HepG2 (cell line): ENCODE measurements at regions not wholly inside any gene's neighbourhood (a gene's known extent, or its start where the extent isn't known, plus 50 kb on each side); places are given as distances from the start of the nearest gene placed in this dataset.

Experiments
- ATAC-seq: fragments of 200-7000 bp; cut with Tn5 transposase; 3 replicates; pipeline ENCODE4 v1.9.1; 2020; ENCODE audit warnings: mild to moderate bottlenecking, moderate library complexity
- BruUV-seq: library from RNA; stranded (reverse); fragments of 400-500 nt; replicated peaks from 2 replicates; lab custom pipeline; 2021; lab: Mats Ljungman, UMichigan
- CTCF ChIA-PET: fragments of 300-600 bp; formaldehyde crosslinking; extraction: SDS; loops from one replicate; lab custom pipeline; 2021; ENCODE audit warnings: low total read pairs, inconsistent platforms, low intra/inter-chr PET ratio; lab: Yijun Ruan, JAX
- POLR2A ChIA-PET: fragments of 350-600 bp; sonication (Branson Sonifier 250); formaldehyde crosslinking; loops from one replicate; lab custom pipeline; 2020; ENCODE audit warnings: antibody characterized with exemption, inconsistent platforms; lab: Yijun Ruan, JAX
- DNase-seq: peaks from one replicate; pipeline ENCODE4 v3.0.0-alpha.2; 2015; ENCODE audit warnings: low spot score
- FAIRE-seq: peaks from 3 replicates; lab custom pipeline; 2011; peaks lifted over from hg19 to GRCh38; lab: Jason Lieb, UNC
- H2AFZ ChIP-seq: one replicate; pipeline ENCODE4 v1.6.1; 2011; ENCODE audit warnings: low read length, inconsistent platforms
- H3K27ac ChIP-seq: fragments of 300-600 bp; 3 replicates; pipeline ENCODE4 v1.8.0; 2011; ENCODE audit warnings: mixed run types, mild to moderate bottlenecking, mixed read lengths, low read length, inconsistent platforms; ENCODE audit not compliant: insufficient read depth; ENCODE audit errors: extremely low read length
- H3K27me3 ChIP-seq, 2 experiments: fragments of 200-600 bp in 1 of 2; 2 replicates in 1 of 2; 3 replicates in 1 of 2; pipeline versions ENCODE4 v1.6.0 to v1.8.0; 2011; ENCODE audit warnings: low read length in 2 of 2, mild to moderate bottlenecking in 2 of 2, moderate library complexity in 2 of 2, inconsistent platforms in 1 of 2; ENCODE audit not compliant: insufficient read depth in 2 of 2, control insufficient read depth in 1 of 2
- H3K36me3 ChIP-seq, 2 experiments: fragments of 200-600 bp in 1 of 2; replicated peaks in 1 of 2; 2 replicates in 1 of 2; 3 replicates in 1 of 2; pipeline versions ENCODE4 v1.5.1 to v1.8.0; 2011; ENCODE audit warnings: low read length in 2 of 2, inconsistent platforms in 1 of 2; ENCODE audit not compliant: insufficient read depth in 2 of 2, control insufficient read depth in 1 of 2
- H3K4me1 ChIP-seq: 2 replicates; pipeline ENCODE4 v1.5.1; 2012; ENCODE audit warnings: low read length, inconsistent platforms; ENCODE audit not compliant: insufficient read depth
- H3K4me2 ChIP-seq: 2 replicates; pipeline ENCODE4 v1.6.0; 2011; ENCODE audit warnings: low read depth, low read length, inconsistent platforms
- H3K4me3 ChIP-seq, 3 experiments: fragments of 200-600 bp in 1 of 3; sonication (generic), shearing (Covaris generic) in 1 of 3; replicated peaks in 1 of 3; 2 replicates each; pipeline ENCODE4 v1.5.1; 2011 to 2016; ENCODE audit warnings: low read length in 3 of 3, inconsistent platforms in 2 of 3, low read depth in 2 of 3, mild to moderate bottlenecking in 2 of 3, control low read depth in 1 of 3, mixed read lengths in 1 of 3; ENCODE audit not compliant: insufficient read depth in 1 of 3
- H3K79me2 ChIP-seq: one replicate; pipeline ENCODE4 v1.6.1; 2011; ENCODE audit warnings: low read length, inconsistent platforms; ENCODE audit not compliant: insufficient read depth
- H3K9ac ChIP-seq: 2 replicates; pipeline ENCODE4 v1.6.0; 2011; ENCODE audit warnings: mild to moderate bottlenecking, low read depth, low read length, inconsistent platforms; ENCODE audit not compliant: insufficient read depth
- H3K9me3 ChIP-seq: 2 replicates; pipeline ENCODE4 v1.5.1; 2012; ENCODE audit warnings: mild to moderate bottlenecking, low read length
- H4K20me1 ChIP-seq: 2 replicates; pipeline ENCODE4 v1.6.0; 2011; ENCODE audit warnings: inconsistent platforms, mild to moderate bottlenecking, low read length, moderate library complexity; ENCODE audit not compliant: insufficient read depth
- ESRRA ChIP-seq: sonication (generic); formaldehyde crosslinking; IDR thresholded peaks from 2 replicates; pipeline ENCODE4 v1.5.1; 2020; ENCODE audit warnings: mild to moderate bottlenecking, low read depth, missing genetic modification reagents
- FOSL1 ChIP-seq: sonication (generic); formaldehyde crosslinking; IDR thresholded peaks from 2 replicates; pipeline ENCODE4 v1.9.0; 2021; ENCODE audit warnings: missing genetic modification reagents, borderline replicate concordance
- RORA ChIP-seq: sonication (generic); formaldehyde crosslinking; IDR thresholded peaks from 2 replicates; pipeline ENCODE4 v1.5.0; 2020; ENCODE audit warnings: mild to moderate bottlenecking, missing genetic modification reagents, moderate library complexity
- ZFAT ChIP-seq: sonication (generic); formaldehyde crosslinking; conservative IDR thresholded peaks from 2 replicates; pipeline ENCODE4 v1.8.1; 2023; ENCODE audit warnings: missing genetic modification reagents, inconsistent platforms
- ZFP62 ChIP-seq: sonication (generic); formaldehyde crosslinking; IDR thresholded peaks from 2 replicates; pipeline ENCODE4 v1.4.0; 2020; ENCODE audit warnings: missing genetic modification reagents
- ZFP82 ChIP-seq: sonication (generic); formaldehyde crosslinking; IDR thresholded peaks from 2 replicates; pipeline ENCODE4 v1.5.1; 2020; ENCODE audit warnings: mild to moderate bottlenecking, missing genetic modification reagents, borderline replicate concordance
- ZMAT3 ChIP-seq: sonication (generic); formaldehyde crosslinking; conservative IDR thresholded peaks from 2 replicates; pipeline ENCODE4 v1.7.0; 2021; ENCODE audit warnings: missing genetic modification reagents
- ZNF468 ChIP-seq: sonication (generic); formaldehyde crosslinking; IDR thresholded peaks from 2 replicates; pipeline ENCODE4 v1.8.0; 2022; ENCODE audit warnings: mild to moderate bottlenecking, moderate library complexity, missing genetic modification reagents
- ZNF543 ChIP-seq: sonication (generic); formaldehyde crosslinking; IDR thresholded peaks from 2 replicates; pipeline ENCODE4 v1.4.0; 2020; ENCODE audit warnings: mild to moderate bottlenecking, missing genetic modification reagents
- WGBS: methylation state at CpG from one replicate; pipeline ENCODE4 v1.1.6; 2017; ENCODE audit warnings: low lambda C conversion rate; 5-methylcytosine and 5-hydroxymethylcytosine counted together
- in situ Hi-C: cut with HindIII; loops from 2 replicates; pipeline ENCODE4 v1.10.0; 2017; ENCODE audit warnings: low pct_unique_long_range_greater_than_20kb; ENCODE audit not compliant: extremely low pct_ligation_motif_present
- intact Hi-C: fragments of 100-400 bp; cut with micrococcal nuclease; formaldehyde crosslinking; loops from one replicate; pipeline ENCODE4 v1.10.0; 2022; ENCODE audit not compliant: unreplicated experiment
- TF ChIP-seq, protein P1 (sequence below): sonication (generic); formaldehyde crosslinking; IDR thresholded peaks from 2 replicates; pipeline ENCODE4 v1.4.0; 2020; ENCODE audit warnings: missing genetic modification reagents, borderline replicate concordance
- TF ChIP-seq, protein P2 (sequence below): IDR thresholded peaks from 2 replicates; pipeline ENCODE4 v1.6.1; 2018; ENCODE audit warnings: missing genetic modification reagents
- TF ChIP-seq, protein P3 (sequence below): sonication (generic); formaldehyde crosslinking; IDR thresholded peaks from 2 replicates; pipeline ENCODE4 v1.5.1; 2020; ENCODE audit warnings: mild to moderate bottlenecking, missing genetic modification reagents, moderate library complexity

DNA sequence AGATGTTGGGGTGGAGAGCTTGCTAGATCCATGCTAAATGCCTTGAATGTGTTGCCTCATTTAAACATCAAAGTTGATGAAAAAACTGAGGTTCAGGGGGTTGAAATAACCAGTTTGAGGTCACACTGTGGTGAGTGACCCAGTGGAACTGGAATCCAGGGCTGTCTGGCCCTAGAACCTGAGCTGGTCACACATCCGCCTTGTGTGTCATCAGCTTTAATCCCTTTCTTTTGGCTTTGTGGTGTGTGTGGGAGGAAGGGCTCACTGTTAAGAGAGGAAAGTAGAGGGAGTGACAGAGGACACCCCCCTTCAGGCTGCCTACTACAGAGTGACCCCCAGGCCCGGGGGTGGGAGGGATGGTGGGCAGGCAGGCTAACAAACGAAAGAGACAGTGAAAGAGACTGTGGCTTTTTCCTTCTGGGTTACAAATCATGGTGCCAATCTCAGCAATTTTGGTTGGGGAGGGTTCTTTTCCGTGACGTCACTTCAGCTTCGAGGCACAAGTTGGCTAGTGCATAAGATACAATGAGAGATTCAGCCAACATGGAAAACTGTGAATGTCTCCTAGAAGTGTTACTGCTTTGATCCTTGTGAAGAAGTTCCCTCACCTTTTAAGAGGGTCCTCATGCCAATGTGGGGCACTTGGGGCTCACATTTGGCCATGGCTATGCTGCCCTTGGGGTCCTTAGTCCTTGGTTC, 164.9 kb downstream of the DLEU7 start:
- no peak for ATAC-seq
- H2AFZ ChIP-seq = no peak overlapping the region
- in situ Hi-C loops = no loop called here

More for the DNA sequence above, 164.9 kb downstream of the DLEU7 start:
- Histone ChIP-seq H3K4me1 (no peaks in the 10 kb centered on the region), H3K79me2 (no peaks in the 10 kb centered on the region), H3K27ac (no peak overlapping the region), H3K4me2 (no peak overlapping the region), H3K4me3 (no peak overlapping the region), H3K9me3 (no peaks in the 10 kb centered on the region), H3K27me3 (no peaks in the 10 kb centered on the region), H4K20me1 (no peaks in the 10 kb centered on the region), H3K36me3 (no peaks in the 10 kb centered on the region; a peak in 1 of 5 replicates), H3K9ac (no peak overlapping the region)
- DNase-seq = no peak
- FAIRE-seq = no peak
- no TSS peak for BruUV-seq
- WGBS = 89% methylated on average over 6 of the region's 6 CpGs
- ChIA-PET CTCF (no interaction called here), POLR2A (no interaction called here)
- intact Hi-C loops = no loop called here
- no peak for TF ChIP-seq ESRRA (CRISPR knock-in tag)
- no peak for TF ChIP-seq ZFAT (CRISPR knock-in tag)
- TF ChIP-seq, protein P1, sequence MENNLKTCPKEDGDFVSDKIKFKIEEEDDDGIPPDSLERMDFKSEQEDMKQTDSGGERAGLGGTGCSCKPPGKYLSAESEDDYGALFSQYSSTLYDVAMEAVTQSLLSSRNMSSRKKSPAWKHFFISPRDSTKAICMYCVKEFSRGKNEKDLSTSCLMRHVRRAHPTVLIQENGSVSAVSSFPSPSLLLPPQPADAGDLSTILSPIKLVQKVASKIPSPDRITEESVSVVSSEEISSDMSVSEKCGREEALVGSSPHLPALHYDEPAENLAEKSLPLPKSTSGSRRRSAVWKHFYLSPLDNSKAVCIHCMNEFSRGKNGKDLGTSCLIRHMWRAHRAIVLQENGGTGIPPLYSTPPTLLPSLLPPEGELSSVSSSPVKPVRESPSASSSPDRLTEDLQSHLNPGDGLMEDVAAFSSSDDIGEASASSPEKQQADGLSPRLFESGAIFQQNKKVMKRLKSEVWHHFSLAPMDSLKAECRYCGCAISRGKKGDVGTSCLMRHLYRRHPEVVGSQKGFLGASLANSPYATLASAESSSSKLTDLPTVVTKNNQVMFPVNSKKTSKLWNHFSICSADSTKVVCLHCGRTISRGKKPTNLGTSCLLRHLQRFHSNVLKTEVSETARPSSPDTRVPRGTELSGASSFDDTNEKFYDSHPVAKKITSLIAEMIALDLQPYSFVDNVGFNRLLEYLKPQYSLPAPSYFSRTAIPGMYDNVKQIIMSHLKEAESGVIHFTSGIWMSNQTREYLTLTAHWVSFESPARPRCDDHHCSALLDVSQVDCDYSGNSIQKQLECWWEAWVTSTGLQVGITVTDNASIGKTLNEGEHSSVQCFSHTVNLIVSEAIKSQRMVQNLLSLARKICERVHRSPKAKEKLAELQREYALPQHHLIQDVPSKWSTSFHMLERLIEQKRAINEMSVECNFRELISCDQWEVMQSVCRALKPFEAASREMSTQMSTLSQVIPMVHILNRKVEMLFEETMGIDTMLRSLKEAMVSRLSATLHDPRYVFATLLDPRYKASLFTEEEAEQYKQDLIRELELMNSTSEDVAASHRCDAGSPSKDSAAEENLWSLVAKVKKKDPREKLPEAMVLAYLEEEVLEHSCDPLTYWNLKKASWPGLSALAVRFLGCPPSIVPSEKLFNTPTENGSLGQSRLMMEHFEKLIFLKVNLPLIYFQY = no peak
- no peak for TF ChIP-seq ZMAT3 (CRISPR knock-in tag)
- TF ChIP-seq ZFP62 (CRISPR knock-in tag) = no peak
- no peak for TF ChIP-seq ZFP82 (CRISPR knock-in tag)
- TF ChIP-seq, protein P2, sequence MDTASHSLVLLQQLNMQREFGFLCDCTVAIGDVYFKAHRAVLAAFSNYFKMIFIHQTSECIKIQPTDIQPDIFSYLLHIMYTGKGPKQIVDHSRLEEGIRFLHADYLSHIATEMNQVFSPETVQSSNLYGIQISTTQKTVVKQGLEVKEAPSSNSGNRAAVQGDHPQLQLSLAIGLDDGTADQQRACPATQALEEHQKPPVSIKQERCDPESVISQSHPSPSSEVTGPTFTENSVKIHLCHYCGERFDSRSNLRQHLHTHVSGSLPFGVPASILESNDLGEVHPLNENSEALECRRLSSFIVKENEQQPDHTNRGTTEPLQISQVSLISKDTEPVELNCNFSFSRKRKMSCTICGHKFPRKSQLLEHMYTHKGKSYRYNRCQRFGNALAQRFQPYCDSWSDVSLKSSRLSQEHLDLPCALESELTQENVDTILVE (CRISPR knock-in tag) = no peak
- no peak for TF ChIP-seq RORA
- TF ChIP-seq, protein P3, sequence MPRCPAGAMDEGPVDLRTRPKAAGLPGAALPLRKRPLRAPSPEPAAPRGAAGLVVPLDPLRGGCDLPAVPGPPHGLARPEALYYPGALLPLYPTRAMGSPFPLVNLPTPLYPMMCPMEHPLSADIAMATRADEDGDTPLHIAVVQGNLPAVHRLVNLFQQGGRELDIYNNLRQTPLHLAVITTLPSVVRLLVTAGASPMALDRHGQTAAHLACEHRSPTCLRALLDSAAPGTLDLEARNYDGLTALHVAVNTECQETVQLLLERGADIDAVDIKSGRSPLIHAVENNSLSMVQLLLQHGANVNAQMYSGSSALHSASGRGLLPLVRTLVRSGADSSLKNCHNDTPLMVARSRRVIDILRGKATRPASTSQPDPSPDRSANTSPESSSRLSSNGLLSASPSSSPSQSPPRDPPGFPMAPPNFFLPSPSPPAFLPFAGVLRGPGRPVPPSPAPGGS = no peak
- no peak for TF ChIP-seq ZNF468 (CRISPR knock-in tag)
- no peak for TF ChIP-seq ZNF543 (CRISPR knock-in tag)
- no peak for TF ChIP-seq FOSL1 (CRISPR knock-in tag)
